M059J (cell line): ENCODE measurements at regions not wholly inside any gene's neighbourhood (a gene's known extent, or its start where the extent isn't known, plus 50 kb on each side); places are given as distances from the start of the nearest gene placed in this dataset.

Experiments used
- DNase-seq: peaks from one replicate; pipeline ENCODE4 v3.0.0-alpha.2; 2012; ENCODE audit warnings: low read depth

DNA sequence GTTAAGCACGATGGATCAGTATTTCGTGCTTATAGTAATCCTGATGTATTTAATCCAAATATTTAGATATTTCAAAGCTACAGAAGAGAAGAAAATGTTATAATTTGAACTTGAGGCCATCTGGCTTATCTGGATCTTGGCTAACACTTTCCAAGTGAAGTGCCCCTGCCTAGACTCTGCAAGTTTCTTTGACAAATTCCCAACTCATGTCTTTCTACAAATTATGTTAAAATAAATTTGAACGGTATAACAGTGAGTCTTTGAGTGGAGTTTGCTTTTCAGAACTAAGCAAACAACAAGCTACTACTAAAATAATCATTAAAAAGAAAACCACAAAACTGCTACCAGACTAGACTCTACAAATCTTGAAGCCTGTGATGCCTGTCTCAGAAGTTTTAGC, 374.4 kb upstream of the PRICKLE1 start:
- no peak for DNase-seq

DNA sequence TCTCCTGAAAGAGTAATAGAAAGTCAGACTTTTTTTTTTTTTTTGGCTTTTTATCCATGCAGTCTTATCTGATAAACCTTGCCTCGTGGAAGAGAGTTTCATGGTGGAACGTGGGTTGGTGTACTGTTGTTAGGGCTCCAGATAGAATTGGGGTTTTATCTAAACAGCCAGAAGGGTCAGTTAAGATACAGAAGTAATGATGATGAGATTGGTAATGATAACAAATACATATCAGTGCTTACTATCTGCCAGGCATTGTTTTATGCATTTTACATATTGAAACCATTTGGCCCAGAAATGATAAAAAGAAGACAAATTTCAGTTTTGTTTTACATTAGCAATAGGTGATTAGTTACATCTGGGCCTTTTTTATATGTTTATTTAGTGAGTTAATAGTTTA, 372.8 kb upstream of the PRICKLE1 start:
- no peak for DNase-seq

DNA sequence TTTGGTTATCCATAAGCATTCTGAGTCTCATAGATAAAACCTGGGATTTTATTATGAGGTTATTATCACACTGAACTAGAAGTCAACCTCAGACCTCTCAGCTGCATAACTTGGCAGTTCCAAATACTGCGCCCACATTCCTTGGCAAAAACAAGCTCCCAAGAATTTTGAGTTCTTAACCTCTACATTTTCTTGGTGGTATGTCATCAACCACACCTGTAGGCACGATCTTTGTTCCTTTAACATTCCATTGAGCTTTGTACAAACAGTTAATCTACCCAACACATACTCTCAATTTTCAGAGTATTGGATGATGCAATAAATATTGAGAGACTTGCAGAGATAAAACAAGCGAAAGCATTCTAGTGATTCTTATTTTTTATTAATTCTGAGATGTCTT, 371.8 kb upstream of the PRICKLE1 start:
- DNase-seq: peak; percentile 96

DNA sequence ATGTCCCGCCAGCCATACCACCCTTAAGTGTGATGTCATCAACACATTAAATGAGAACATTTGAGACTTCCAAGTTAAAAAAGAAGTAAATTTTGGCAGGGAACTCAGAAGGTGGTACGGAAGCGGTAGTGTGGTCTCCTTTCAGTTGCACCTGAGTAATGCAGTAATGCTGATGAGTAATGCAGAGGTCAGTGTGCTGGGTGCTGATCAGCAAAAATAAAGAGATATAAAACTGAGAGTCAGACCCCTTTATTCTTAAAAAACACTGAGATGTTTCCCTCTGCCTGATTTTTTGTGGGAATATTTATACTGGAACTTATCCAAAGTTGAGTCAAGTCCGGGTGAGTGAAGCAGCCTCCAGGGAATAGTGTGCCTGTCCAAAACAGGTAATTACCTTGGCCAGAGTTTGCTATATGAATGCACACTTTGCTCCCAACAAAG, 370.6 kb upstream of the PRICKLE1 start:
- peak; percentile 85 for DNase-seq

DNA sequence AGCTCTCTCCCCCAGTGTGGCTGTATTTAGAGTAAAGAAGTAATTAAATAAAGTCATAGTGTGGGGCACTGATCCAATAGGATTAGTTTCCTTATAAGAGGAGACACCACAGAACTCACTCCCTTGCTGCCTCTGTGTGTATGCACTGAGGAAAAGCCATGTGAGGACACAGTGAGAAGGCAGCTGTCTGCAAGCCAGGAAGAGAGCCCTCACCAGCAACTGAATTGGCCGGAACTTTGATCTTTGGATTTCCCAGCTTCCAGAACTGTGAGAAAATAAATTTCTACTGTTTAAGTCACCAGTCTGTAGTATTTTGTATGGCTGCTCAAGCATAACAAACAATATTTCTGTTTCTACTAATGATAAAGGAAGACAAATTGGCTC, 368.7 kb upstream of the PRICKLE1 start:
- peak; percentile 67 for DNase-seq

DNA sequence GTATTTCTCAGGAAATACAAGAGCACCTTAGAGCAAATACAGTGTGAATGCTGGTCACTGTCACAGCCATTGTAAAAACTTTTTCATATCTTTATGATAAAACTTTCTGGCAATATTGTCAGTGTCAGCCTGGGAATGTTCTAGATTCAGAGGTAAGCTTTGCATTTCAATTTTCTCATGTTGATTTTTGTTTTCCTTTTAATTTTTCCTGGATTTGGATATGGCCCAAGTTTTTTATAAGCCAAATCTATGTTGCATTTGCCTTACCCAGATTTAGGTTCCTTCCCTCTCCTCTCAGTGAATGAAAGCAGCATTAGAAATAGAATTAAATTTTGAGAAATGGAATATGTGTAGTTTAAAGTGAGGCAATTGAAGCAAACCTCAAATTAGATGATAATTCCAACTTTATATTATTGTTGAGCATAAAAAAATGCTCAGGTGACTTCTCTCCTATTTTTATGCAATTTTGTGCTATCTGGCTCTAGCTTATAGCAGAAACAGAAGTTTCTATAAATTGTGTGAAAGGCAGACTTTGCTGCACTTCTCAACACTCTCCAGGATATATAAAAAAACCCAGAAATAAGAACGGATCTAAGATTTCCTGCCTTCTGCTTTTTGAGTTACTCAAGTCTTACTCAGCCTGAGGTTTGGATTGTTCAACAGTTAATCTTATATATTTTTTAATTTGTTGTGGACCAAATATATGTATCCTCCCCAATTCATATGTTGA, 368.2 kb upstream of the PRICKLE1 start:
- DNase-seq: no peak

DNA sequence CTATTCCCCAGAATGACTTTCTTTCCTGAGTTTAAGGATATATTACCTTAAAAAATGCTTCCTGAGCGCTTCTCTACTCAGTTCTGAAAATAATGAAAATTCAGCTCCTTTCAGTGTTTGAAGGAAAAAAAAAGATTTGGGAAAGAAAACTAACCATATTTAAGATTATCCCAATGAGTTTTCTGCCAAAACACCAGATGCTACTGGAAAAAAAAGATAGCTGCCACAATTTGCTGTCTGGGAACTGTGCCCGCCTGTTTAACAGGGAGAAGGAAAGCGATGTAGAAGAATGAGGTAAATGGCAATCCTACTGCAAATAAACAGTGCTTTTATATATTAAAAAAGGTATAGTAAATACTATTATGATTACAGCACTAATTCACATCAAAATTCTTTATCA, 367.6 kb upstream of the PRICKLE1 start:
- DNase-seq: no peak

DNA sequence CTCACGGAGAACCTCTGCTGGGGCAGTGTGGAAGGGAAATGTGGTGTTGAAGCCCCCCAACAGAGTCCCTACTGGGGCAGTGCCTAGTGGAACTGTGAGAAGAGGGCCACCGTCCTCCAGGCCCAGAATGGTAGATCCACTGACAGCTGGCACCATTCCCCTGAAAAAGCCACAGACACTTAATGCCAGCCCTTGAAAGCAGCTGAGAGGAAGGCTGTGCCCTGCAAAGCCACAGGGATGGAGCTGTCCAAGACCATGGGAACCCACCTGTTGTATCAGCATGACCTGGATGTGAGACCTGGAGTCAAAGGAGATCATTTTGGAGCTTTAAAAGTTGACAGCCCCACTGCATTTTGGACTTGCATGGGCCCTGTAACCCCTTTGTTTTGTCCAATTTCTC, 363.5 kb upstream of the PRICKLE1 start:
- no peak for DNase-seq

DNA sequence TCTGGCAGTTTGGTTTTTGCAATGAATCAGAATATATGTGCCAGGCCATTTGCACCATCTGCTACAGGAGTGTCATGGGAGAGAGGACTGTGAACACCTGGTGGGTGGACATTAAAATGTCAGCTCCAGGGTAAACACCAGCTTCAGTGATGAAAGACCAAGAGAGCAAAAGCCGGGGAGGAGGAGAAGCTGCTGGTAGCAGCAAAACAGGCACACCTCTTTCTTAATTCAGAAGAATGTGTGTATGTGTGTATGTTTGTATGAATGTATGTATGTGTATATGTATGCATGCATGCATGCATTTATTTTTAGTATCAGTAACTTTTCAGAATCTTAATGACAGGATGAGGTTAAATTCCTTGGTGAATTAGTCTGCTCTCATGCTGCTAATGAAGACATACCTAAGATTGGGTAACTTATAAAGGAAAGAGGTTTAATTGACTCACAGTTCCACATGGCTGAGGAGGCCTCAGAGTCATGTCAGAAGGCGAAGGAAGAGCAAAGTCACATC, 357.4 kb upstream of the PRICKLE1 start:
- DNase-seq: no peak

DNA sequence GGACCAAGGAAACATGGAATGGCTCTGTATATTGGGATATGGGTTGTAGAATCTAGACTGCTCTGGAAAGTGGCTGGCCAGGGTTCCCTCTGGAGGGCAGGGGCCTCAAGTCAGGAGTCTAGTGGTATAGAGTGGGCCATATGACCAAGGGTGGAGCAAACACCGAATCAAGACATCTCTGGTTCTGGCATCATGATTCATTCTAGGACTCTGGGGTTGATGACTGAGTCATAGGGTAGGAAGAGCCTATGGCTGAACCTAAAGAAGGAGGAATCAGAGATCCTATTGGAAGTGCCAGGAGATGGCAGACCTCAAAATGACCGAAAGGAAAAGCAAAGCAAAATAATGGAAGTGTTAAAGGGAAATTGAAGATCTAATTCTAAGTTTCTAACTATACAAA, 356.4 kb upstream of the PRICKLE1 start:
- DNase-seq: no peak

DNA sequence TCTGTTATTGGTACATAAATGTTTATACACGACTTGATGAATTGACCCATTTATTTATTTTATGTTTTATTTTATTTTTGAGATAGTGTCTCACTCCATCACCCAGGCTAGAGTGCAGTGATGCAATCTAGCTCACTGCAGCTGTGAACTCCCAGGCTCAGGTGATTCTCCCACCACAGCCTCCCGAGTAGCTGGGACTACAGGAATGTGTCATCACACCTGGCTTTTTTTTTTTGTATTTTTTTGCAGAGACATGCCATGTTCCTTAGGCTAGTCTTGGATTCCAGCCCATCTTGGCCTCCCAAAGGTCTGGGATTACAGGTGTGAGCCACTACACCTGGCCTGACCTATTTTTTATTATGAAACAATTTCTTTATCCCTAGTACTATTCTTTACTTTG, 355.0 kb upstream of the PRICKLE1 start:
- DNase-seq: no peak

DNA sequence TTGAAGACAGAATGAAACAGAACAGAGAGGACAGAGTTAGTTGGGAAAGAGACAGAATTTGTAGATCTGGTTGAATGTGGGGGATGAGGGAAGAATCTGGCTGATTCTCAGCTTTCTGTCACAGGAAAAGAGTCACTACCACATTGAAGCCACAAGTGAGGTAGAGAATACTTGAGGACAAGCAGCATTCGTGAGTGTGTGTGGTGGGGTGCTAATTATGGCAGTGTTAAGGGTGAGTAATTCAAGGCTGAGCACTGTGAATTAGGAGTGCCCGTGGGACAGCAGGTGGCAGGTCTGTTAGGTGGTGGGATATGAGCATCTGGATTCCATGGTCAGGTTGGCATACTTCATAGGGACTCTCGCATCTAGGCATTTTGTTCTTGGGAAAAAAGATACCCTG, 347.4 kb upstream of the PRICKLE1 start:
- DNase-seq: peak; percentile 73

DNA sequence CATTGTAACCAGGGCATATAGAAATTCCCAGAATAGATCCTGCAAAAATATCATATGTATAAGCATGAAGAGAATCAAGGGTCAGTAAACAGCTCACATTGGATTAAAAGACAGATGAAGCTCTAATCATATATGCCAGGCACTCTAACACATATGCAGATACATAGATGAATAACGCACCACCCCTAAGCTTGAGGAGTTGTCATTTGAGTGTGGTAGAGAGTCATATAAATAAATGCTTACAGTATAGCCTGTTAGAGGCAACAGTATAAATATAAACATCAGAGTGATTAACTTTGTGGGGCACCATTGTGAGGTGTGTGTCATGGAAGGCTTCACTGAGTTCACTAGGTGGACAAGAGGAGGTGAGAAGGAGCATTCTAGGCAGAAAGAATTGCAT, 346.7 kb upstream of the PRICKLE1 start:
- peak; percentile 43 for DNase-seq

DNA sequence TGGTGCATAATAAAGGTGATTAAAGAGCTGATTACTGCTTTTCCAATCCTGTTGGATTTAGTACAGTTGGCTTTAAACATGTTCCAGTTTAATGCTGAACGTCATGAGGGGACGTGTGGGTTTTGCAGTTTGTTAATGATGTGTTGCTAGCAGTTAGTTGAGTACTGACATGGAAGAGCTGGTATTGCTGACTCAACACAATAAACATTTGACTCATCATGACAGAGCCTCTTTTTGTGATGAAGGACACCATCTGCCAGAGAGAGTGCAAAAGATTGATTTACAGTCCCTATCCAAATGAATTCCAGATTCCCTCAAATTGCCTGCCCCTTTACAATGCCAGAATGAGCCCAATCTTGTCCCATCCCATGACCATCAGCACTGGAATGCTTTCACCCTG, 346.2 kb upstream of the PRICKLE1 start:
- DNase-seq: peak; percentile 78

DNA sequence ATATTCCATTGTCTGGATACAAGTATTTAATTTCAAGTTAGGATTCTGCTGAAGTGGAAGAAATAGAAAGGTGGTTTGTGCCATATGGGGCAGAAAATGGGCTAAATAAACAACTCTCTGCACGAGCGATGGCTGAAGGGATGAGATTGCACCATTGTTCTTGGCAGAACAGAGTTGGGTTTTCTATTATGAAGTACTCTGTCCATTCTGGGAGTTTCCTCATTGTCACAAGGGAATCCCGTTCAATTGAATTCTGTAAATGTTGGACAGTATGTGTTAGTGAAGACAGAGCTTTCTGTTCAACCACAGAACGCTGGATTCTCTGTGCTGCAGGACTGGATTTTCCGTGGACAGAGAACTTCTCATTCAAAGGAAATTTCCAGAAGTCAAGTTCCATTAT, 345.5 kb upstream of the PRICKLE1 start:
- DNase-seq: no peak

DNA sequence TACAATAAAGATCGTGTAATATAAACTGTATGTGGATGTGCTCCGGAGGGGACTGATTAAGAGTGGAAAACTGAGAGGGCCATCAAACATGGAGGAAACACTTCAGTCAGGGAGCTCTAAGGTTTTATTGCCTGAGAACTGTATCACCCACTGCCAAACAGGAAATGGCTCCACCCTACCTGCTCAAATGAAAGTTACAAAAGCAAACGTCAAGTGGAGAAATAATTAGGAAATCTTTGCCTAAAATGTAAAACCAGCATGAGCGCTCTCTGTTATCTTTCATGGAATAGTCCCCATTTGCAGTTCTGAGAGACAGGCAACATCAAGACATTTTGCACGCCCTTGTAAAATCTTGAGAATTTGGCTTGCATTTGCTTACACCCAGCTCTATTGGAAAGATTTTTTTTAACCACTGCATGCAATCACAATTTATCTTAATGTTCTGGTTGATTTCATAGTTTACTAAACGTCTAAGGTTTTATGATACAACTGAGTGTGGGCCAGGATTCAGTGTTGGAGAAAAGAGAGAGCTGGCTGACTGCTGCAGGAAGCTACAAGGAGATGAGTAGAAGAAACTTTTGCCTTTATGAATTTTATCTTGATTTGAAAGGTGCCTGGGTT, 344.0 kb upstream of the PRICKLE1 start:
- no peak for DNase-seq

DNA sequence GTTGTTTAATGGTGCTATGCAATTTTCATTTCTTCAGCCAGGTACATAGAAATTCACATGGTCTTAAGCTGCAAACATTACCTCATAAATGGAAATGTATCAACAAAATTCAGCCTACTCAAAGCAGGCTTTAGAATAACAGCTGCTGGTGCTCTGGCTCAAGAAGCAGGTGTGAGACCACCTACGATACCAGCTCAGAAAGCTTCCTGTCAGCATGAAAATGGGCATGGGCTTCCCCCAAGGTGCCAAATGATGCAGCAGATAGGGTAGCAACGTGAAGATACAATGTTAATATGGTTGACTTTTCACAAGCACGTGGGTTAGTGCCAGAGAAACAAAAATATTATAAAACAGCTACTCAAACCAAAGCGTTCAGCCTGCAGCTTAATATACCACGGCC, 343.4 kb upstream of the PRICKLE1 start:
- no peak for DNase-seq

DNA sequence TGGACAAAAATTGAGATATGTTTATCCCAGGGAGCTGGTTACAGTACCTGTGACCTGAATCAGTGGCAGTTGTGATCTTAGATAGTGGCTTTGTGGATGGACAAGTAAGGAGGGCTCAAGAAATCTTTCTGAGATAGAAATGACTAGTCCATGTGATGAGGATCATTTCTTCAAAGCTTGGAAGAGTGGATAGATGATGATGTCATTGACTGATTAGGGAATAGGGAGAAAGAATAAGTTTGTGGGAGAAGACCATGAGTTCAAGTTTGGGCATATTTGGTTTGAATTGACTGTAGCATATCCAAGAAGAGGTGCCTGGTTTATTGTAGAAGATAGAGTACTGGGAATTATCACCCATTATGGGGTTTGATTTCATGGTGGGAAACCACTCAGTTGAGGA, 336.7 kb upstream of the PRICKLE1 start:
- no peak for DNase-seq

DNA sequence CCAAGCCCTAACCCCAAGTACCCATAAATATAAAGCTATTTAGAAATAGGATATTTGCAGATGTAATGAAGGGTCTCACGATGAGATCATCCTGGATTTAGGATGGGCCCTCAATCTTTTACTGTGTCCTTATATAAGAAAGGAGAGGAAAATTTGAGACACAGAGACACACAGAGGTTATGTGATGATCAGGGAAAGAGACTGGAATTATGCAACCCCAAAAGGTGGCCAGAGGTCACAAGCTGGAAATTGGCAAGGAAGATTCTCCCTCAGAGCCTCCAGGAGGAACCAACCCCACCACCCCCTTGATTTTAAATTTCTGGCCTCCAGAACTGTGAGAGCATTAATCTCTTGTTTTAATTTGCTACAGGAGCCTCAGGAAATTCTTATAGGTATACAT, 334.9 kb upstream of the PRICKLE1 start:
- no peak for DNase-seq

DNA sequence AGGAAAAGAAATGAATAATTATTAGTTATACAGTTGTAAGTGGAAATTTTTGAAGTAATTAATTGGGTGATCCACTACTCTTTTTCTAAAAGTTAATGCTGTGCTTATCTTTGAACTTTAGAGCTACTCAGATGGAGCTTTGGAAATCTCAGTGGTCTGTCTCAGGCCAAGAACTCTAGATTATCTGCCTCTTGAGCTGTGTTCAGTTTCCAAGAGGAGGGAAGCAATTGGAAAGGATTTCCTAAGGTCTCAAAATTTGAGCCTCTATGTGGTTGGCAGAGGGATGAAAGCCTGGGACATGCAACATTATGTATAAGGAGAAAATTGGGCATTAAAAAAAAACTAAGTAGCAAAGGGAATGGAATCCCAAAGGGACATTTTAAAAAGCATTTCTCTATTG, 334.0 kb upstream of the PRICKLE1 start:
- DNase-seq: no peak

DNA sequence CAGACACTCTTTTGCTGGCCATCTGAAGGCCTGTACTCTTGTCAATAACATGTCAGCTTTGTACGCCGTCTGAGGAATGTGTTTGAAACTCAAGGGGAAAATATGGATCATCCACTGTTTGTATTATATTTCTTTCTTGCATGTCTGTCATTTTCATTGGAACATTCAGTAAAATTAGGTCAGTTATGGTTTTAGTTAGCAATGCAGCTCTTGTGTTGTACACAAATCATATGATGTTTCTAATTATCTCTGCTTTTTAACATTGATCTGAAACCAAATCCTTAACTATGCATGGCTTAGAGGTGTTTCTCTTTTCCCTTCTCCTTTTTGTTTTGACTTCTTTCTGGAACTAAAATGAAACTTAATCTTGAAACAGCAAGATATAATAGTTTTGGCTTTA, 333.6 kb upstream of the PRICKLE1 start:
- no peak for DNase-seq

DNA sequence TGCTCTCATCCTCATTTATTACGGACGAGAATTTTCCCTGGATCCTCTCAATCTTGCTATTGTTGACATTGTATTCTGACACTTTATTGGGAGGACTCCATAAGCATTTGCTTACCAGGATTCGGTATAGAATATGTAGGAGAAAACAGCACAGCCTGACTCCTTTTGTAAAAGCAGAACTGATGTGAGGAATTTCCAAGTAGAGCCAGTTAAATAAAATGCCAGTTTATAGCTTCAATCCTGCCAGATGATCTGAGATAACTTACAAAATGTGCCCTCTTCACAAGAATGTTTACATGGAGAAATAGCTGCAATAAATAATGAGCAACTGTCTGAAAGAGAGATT, 332.9 kb upstream of the PRICKLE1 start:
- no peak for DNase-seq

DNA sequence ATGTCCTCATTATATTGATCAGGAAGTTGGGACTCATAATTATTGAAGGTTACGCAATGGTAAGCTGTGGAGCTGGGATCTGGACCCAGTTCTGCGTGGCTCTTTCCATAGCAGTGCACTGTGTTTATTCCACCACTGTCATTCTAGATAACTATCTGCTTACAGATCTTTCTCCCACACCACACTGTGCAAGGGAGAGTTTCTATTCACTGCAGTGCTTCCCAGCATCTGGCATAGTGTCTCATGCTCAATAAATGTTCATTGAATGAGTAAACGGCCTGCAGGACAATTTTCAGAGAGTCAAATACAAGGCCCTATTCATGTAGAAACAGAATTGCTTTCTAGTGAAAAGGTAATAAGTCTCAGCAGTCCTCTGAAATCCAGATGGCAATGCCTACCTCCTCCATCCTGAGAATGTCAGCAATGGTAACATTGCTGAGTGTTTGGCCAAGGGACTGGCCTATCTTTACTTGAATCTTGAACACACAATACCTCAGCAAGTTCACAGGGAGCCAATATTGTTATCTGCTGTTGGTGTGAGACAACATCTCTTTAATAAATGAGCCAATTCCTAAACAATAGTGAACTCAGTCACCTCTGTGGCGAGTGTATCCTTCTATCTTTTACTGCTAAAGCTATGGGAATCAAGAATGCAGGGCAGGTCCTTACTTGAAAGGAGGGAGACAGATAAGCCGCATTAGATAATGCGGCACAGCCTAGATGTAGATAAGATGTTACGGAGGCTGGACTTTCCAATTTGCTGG, 332.4 kb upstream of the PRICKLE1 start:
- peak; percentile 75 for DNase-seq
